OCI-LY3 (cell line): ENCODE measurements at regions not wholly inside any gene's neighbourhood (a gene's known extent, or its start where the extent isn't known, plus 50 kb on each side); places are given as distances from the start of the nearest gene placed in this dataset.

Source experiments
- H2AFZ ChIP-seq: fragments of 200-600, 300-600 bp; shearing (Covaris generic); 2 replicates; pipeline ENCODE4 v1.6.0; 2014; ENCODE audit warnings: antibody characterized with exemption, low read depth, low read length
- H3K27ac ChIP-seq: fragments of 200-600, 300-600 bp; sonication (generic); 2 replicates; pipeline ENCODE4 v1.5.1; 2014; ENCODE audit warnings: mild to moderate bottlenecking, low read length, moderate library complexity, mixed read lengths
- H3K27me3 ChIP-seq: fragments of 200-600, 300-600 bp; sonication (generic); 2 replicates; pipeline ENCODE4 v1.6.1; 2014; ENCODE audit warnings: low read depth, low read length, mixed read lengths
- H3K36me3 ChIP-seq: fragments of 200-600, 300-600 bp; sonication (generic); replicated peaks from 2 replicates; pipeline ENCODE3; 2014; ENCODE audit warnings: low read depth, low read length, mixed read lengths
- H3K4me1 ChIP-seq: fragments of 300-600, 200-600 bp; sonication (generic); 2 replicates; pipeline ENCODE4 v1.6.1; 2014; ENCODE audit warnings: low read length, mixed read lengths
- H3K4me2 ChIP-seq: fragments of 200-600, 300-600 bp; sonication (generic); 2 replicates; pipeline ENCODE4 v1.6.1; 2014; ENCODE audit warnings: low read length, mixed read lengths
- H3K4me3 ChIP-seq: fragments of 300-600, 200-600 bp; sonication (generic); 2 replicates; pipeline ENCODE4 v1.5.1; 2014; ENCODE audit warnings: antibody characterized with exemption, mild to moderate bottlenecking, low read length, moderate library complexity
- H3K79me2 ChIP-seq: fragments of 300-600, 200-600 bp; shearing (Covaris generic); 2 replicates; pipeline ENCODE4 v1.6.1; 2014; ENCODE audit warnings: mild to moderate bottlenecking, low read length, mixed read lengths
- H3K9ac ChIP-seq: fragments of 300-600, 200-600 bp; shearing (Covaris generic); 2 replicates; pipeline ENCODE4 v1.6.0; 2014; ENCODE audit warnings: mild to moderate bottlenecking, low read length, moderate library complexity
- H3K9me3 ChIP-seq: fragments of 200-600, 300-600 bp; shearing (Covaris generic); 2 replicates; pipeline ENCODE4 v1.6.1; 2014; ENCODE audit warnings: low read length, mixed read lengths; ENCODE audit not compliant: insufficient read depth
- H4K20me1 ChIP-seq: fragments of 200-600, 300-600 bp; sonication (generic); 2 replicates; pipeline ENCODE4 v1.6.1; 2016; ENCODE audit warnings: low read length, mixed read lengths; ENCODE audit not compliant: insufficient read depth
- CTCF ChIP-seq: fragments of 200-600, 300-600 bp; sonication (generic); IDR thresholded peaks from 2 replicates; pipeline ENCODE4 v1.5.1; 2014; ENCODE audit warnings: antibody characterized with exemption, low read length, low read depth
- EZH2phosphoT487 ChIP-seq: fragments of 200-600 bp; shearing (Covaris generic); IDR thresholded peaks from 2 replicates; pipeline ENCODE4 v1.6.1; 2018; ENCODE audit warnings: antibody characterized with exemption, mixed run types, low read depth

GRCh38 chr2:51986101-51986500 lies 954.2 kb upstream of the NRXN1 start:
- Histone ChIP-seq H2AFZ (no peak overlapping the region), H4K20me1 (no peaks in the 10 kb centered on the region), H3K79me2 (no peaks in the 10 kb centered on the region), H3K9me3 (no peaks in the 10 kb centered on the region), H3K36me3 (no peaks in the 10 kb centered on the region), H3K9ac (no peak overlapping the region), H3K27me3 (no peaks in the 10 kb centered on the region), H3K4me3 (no peak overlapping the region), H3K27ac (no peak overlapping the region), H3K4me1 (no peaks in the 10 kb centered on the region), H3K4me2 (no peak overlapping the region)
- TF ChIP-seq EZH2phosphoT487 (no peak), CTCF (no peak)

GRCh38 chr2:51981783-51982182 lies 949.9 kb upstream of the NRXN1 start:
- Histone ChIP-seq H2AFZ (no peak overlapping the region; the same call in 1 of the 2 replicates), H3K9me3 (no peaks in the 10 kb centered on the region), H3K9ac (no peak overlapping the region), H3K27me3 (no peaks in the 10 kb centered on the region), H3K4me3 (no peak overlapping the region), H3K27ac (no peak overlapping the region), H4K20me1 (no peaks in the 10 kb centered on the region), H3K36me3 (no peaks in the 10 kb centered on the region), H3K4me1 (no peaks in the 10 kb centered on the region), H3K4me2 (no peak overlapping the region), H3K79me2 (no peaks in the 10 kb centered on the region)
- TF ChIP-seq EZH2phosphoT487: no peak
- TF ChIP-seq CTCF: no peak

GRCh38 chr2:51976623-51977022 lies 944.7 kb upstream of the NRXN1 start:
- Histone ChIP-seq H3K79me2 (no peaks in the 10 kb centered on the region), H3K9ac (no peak overlapping the region), H3K36me3 (no peaks in the 10 kb centered on the region), H3K27ac (no peak overlapping the region), H2AFZ (no peak overlapping the region), H3K9me3 (no peaks in the 10 kb centered on the region), H3K4me1 (no peaks in the 10 kb centered on the region), H3K4me2 (no peak overlapping the region), H4K20me1 (no peaks in the 10 kb centered on the region), H3K27me3 (no peaks in the 10 kb centered on the region), H3K4me3 (no peak overlapping the region)
- TF ChIP-seq EZH2phosphoT487: no peak
- no peak for TF ChIP-seq CTCF

GRCh38 chr2:51971136-51971535 lies 939.2 kb upstream of the NRXN1 start:
- no peaks in the 10 kb centered on the region for H3K9me3 ChIP-seq
- H4K20me1 ChIP-seq: no peaks in the 10 kb centered on the region
- no peak overlapping the region for H3K27ac ChIP-seq

More at GRCh38 chr2:51971136-51971535, 939.2 kb upstream of the NRXN1 start:
- Histone ChIP-seq H3K27me3 (no peaks in the 10 kb centered on the region), H3K9ac (no peak overlapping the region), H3K36me3 (no peaks in the 10 kb centered on the region), H3K4me1 (no peaks in the 10 kb centered on the region), H3K4me3 (no peak overlapping the region), H3K79me2 (no peaks in the 10 kb centered on the region), H3K4me2 (no peak overlapping the region), H2AFZ (no peak overlapping the region)
- no peak for TF ChIP-seq EZH2phosphoT487
- no peak for TF ChIP-seq CTCF
